B cell (primary cell): ENCODE measurements at regions not wholly inside any gene's neighbourhood (a gene's known extent, or its start where the extent isn't known, plus 50 kb on each side); places are given as distances from the start of the nearest gene placed in this dataset.

ENCODE experiments used
- ATAC-seq: fragments of 200-7000 bp; cut with Tn5 transposase; one replicate; pipeline ENCODE4 v1.10.0; 2021; ENCODE audit warnings: low read depth, mild to moderate bottlenecking, moderate number of reproducible peaks, moderate library complexity
- CTCF ChIA-PET: fragments of 350-600 bp; sonication (Branson Sonifier 250); formaldehyde crosslinking; loops from one replicate; lab custom pipeline; 2021; ENCODE audit warnings: antibody characterized with exemption, inconsistent platforms; lab: Charles Lee
- POLR2A ChIA-PET: fragments of 350-600 bp; sonication (Branson Sonifier 250); formaldehyde crosslinking; loops from one replicate; lab custom pipeline; 2021; ENCODE audit warnings: antibody characterized with exemption; lab: Charles Lee
- DNase-seq: peaks from one replicate; pipeline ENCODE4 v3.0.0; 2013
- H2AFZ ChIP-seq: 2 replicates; pipeline ENCODE4 v1.6.1; 2012; ENCODE audit warnings: mild to moderate bottlenecking, low read depth, low read length; ENCODE audit not compliant: insufficient read depth, poor library complexity, severe bottlenecking
- H3K27ac ChIP-seq, 2 donors: 1 replicate in 1 of 2; 2 replicates in 1 of 2; pipeline ENCODE4 v1.5.1; 2012 to 2013; ENCODE audit warnings: low read length in 2 of 2, mild to moderate bottlenecking in 2 of 2, moderate library complexity in 1 of 2
- H3K27me3 ChIP-seq, 4 experiments: fragments of 200-600 bp in 1 of 4; sonication (generic) in 1 of 4; replicated peaks in 1 of 4; 1 replicate in 2 of 4; 2 replicates in 2 of 4; pipeline versions ENCODE4 v1.6.1 to v1.7.0; 2013 to 2016; ENCODE audit warnings: low read length in 3 of 4, mild to moderate bottlenecking in 2 of 4, mixed read lengths in 1 of 4, moderate library complexity in 1 of 4; ENCODE audit not compliant: insufficient read depth in 4 of 4, control insufficient read depth in 3 of 4; ENCODE audit errors: control extremely low read depth in 1 of 4
- H3K36me3 ChIP-seq, 2 experiments: replicated peaks in 1 of 2; 1 replicate in 1 of 2; 2 replicates in 1 of 2; pipeline versions ENCODE4 v1.6.1 to v1.7.1; 2013; ENCODE audit warnings: low read length in 1 of 2; ENCODE audit not compliant: insufficient read depth in 2 of 2, control insufficient read depth in 1 of 2; ENCODE audit errors: control extremely low read depth in 1 of 2, extremely low read depth in 1 of 2
- H3K4me1 ChIP-seq, 2 donors: fragments of 200-600 bp in 1 of 2; sonication (generic) in 1 of 2; 1 replicate in 1 of 2; 2 replicates in 1 of 2; pipeline versions ENCODE4 v1.5.1 to v1.6.1; 2013 to 2017; ENCODE audit warnings: low read length in 2 of 2; ENCODE audit not compliant: control insufficient read depth in 2 of 2, insufficient read depth in 2 of 2
- H3K4me2 ChIP-seq: replicated peaks from 2 replicates; pipeline ENCODE3; 2012; ENCODE audit warnings: mild to moderate bottlenecking, low read depth, low read length; ENCODE audit not compliant: poor library complexity, severe bottlenecking
- H3K4me3 ChIP-seq, 5 experiments: fragments of 200-600 bp in 1 of 5; sonication (generic) in 1 of 5; 1 replicate in 3 of 5; 2 replicates in 2 of 5; pipeline versions ENCODE4 v1.5.1 to v1.7.0; 2011 to 2016; ENCODE audit warnings: low read length in 4 of 5, mild to moderate bottlenecking in 4 of 5, low read depth in 2 of 5, control low read depth in 1 of 5, moderate library complexity in 1 of 5; ENCODE audit not compliant: insufficient read depth in 1 of 5; ENCODE audit errors: control extremely low read depth in 1 of 5, extremely low read depth in 1 of 5
- H3K79me2 ChIP-seq: fragments of 200-600 bp; sonication (generic); one replicate; pipeline ENCODE4 v1.6.0; 2016; ENCODE audit warnings: low read length; ENCODE audit not compliant: control insufficient read depth, insufficient read depth
- H3K9ac ChIP-seq: fragments of 200-600 bp; sonication (generic); 2 replicates; pipeline ENCODE4 v1.6.1; 2017; ENCODE audit warnings: mild to moderate bottlenecking, low read length, moderate library complexity
- H3K9me3 ChIP-seq, 3 donors: one replicate each; pipeline versions ENCODE4 v1.6.1 to v1.7.1; 2013; ENCODE audit warnings: low read length in 2 of 3; ENCODE audit not compliant: control insufficient read depth in 2 of 3, insufficient read depth in 1 of 3; ENCODE audit errors: control extremely low read depth in 1 of 3
- H4K20me1 ChIP-seq: 2 replicates; pipeline ENCODE4 v1.6.0; 2012; ENCODE audit warnings: mild to moderate bottlenecking, low read length; ENCODE audit not compliant: insufficient read depth, control insufficient read depth, poor library complexity, severe bottlenecking
- H3K27ac Mint-ChIP-seq: one replicate; pipeline ENCODE4 v1.8.0; 2021; ENCODE audit warnings: mixed read lengths
- H3K27me3 Mint-ChIP-seq: one replicate; pipeline ENCODE4 v1.8.0; 2021; ENCODE audit warnings: mixed read lengths
- H3K4me1 Mint-ChIP-seq: one replicate; pipeline ENCODE4 v1.8.0; 2021; ENCODE audit warnings: mixed read lengths
- H3K4me3 Mint-ChIP-seq: one replicate; pipeline ENCODE4 v1.8.0; 2021; ENCODE audit warnings: mixed read lengths
- H3K9me3 Mint-ChIP-seq: one replicate; pipeline ENCODE4 v1.8.0; 2022; ENCODE audit warnings: mixed read lengths; ENCODE audit not compliant: insufficient read depth
- CTCF ChIP-seq: fragments of 200-600 bp; IDR thresholded peaks from one replicate; pipeline ENCODE4 v1.8.0; 2022; ENCODE audit warnings: antibody characterized with exemption, mild to moderate bottlenecking
- EZH2 ChIP-seq: IDR thresholded peaks from 2 replicates; pipeline ENCODE4 v1.6.1; 2012; ENCODE audit warnings: borderline replicate concordance, low read depth, mild to moderate bottlenecking, moderate library complexity, low read length; ENCODE audit not compliant: insufficient read depth, poor library complexity, severe bottlenecking
- WGBS: methylation state at CpG from one replicate; pipeline ENCODE4 v1.1.5; 2013; ENCODE audit warnings: missing lambda C conversion rate; ENCODE audit not compliant: insufficient coverage; 5-methylcytosine and 5-hydroxymethylcytosine counted together
- intact Hi-C: fragments of 100-400 bp; cut with micrococcal nuclease; formaldehyde crosslinking; loops from one replicate; pipeline ENCODE4 v1.10.0; 2022

DNA sequence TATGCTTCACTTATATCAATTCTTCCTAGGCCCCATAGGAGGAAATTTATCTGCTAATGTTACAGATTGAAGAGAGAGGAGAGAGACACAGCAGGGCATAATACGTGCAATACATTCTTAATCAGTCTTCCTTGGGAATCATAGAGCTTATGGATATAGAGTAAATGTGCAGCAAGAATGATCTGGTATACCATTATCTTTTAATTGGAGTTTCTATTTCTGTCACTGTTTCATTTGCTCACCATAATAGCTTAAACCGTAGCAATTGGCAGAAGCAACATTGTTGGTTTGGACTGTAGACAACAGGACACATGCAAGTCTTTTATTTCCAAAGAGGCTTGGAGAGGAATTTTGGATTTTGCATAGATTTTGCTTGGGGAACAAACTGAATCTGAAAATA lies 68.1 kb upstream of the PCSK2 start:
- Mint-ChIP-seq H3K27me3 (no peaks in the 10 kb centered on the region), H3K4me1 (no peaks in the 10 kb centered on the region), H3K4me3 (no peak overlapping the region), H3K9me3 (no peaks in the 10 kb centered on the region), H3K27ac (no peak overlapping the region)
- no peak overlapping the region for H3K27ac ChIP-seq
- ChIA-PET POLR2A (no interaction called here), CTCF (no interaction called here)
- no CpG with 5 or more reads among the region's 2 CpGs for WGBS
- H3K9ac ChIP-seq = no peak overlapping the region
- no peak for DNase-seq
- no peak for ATAC-seq
- no peaks in the 10 kb centered on the region for H4K20me1 ChIP-seq
- no peaks in the 10 kb centered on the region for H3K27me3 ChIP-seq
- no peak overlapping the region for H2AFZ ChIP-seq
- no peak overlapping the region for H3K4me2 ChIP-seq
- H3K9me3 ChIP-seq = no peaks in the 10 kb centered on the region
- H3K4me1 ChIP-seq = no peaks in the 10 kb centered on the region
- intact Hi-C loops = no loop called here
- TF ChIP-seq CTCF = no peak
- TF ChIP-seq EZH2 = no peak
- H3K79me2 ChIP-seq = no peaks in the 10 kb centered on the region
- no peaks in the 10 kb centered on the region for H3K36me3 ChIP-seq
- H3K4me3 ChIP-seq = no peak overlapping the region

GRCh38 chr20:17161673-17162481 lies 65.0 kb upstream of the PCSK2 start:
- Mint-ChIP-seq H3K4me3 (no peak overlapping the region), H3K9me3 (no peaks in the 10 kb centered on the region), H3K27ac (no peak overlapping the region), H3K27me3 (no peaks in the 10 kb centered on the region), H3K4me1 (no peaks in the 10 kb centered on the region)
- Histone ChIP-seq H3K4me2 (no peak overlapping the region), H3K27ac (no peak overlapping the region), H2AFZ (no peak overlapping the region), H3K4me3 (no peak overlapping the region), H3K9me3 (no peaks in the 10 kb centered on the region), H4K20me1 (no peaks in the 10 kb centered on the region), H3K79me2 (no peaks in the 10 kb centered on the region), H3K36me3 (no peaks in the 10 kb centered on the region), H3K9ac (no peak overlapping the region), H3K27me3 (no peaks in the 10 kb centered on the region), H3K4me1 (no peaks in the 10 kb centered on the region)
- 38% methylated on average over 1 of the region's 6 CpGs for WGBS
- ATAC-seq (no peak), DNase-seq (no peak)
- intact Hi-C loops = no loop called here
- ChIA-PET POLR2A (no interaction called here), CTCF (no interaction called here)
- TF ChIP-seq CTCF (no peak), EZH2 (no peak)
